Stimulated activated CD4-positive, alpha-beta T cell treated with anti-CD3 and anti-CD28 coated beads, TNF-alpha, amount 100 ng/mL, for 4 hours (primary cell): ENCODE measurements at regions not wholly inside any gene's neighbourhood (a gene's known extent, or its start where the extent isn't known, plus 50 kb on each side); places are given as distances from the start of the nearest gene placed in this dataset.

Experiments used
- DNase-seq, 3 experiments: peaks; one replicate each; pipeline ENCODE4 v3.0.0-alpha.2; 2020; ENCODE audit warnings: low read depth in 3 of 3

GRCh38 chr6:156519940-156520339 lies 257.2 kb upstream of the ARID1B start:
- no peak for DNase-seq

GRCh38 chr6:156517088-156517487 lies 260.1 kb upstream of the ARID1B start:
- no peak for DNase-seq

GRCh38 chr6:156515242-156515641 lies 261.9 kb upstream of the ARID1B start:
- no peak for DNase-seq

GRCh38 chr6:156513504-156513903 lies 263.7 kb upstream of the ARID1B start:
- no peak for DNase-seq

- no peak for DNase-seq
Observed at GRCh38 chr6:156511570-156511969, 265.6 kb upstream of the ARID1B start.

GRCh38 chr6:156511051-156511450 lies 266.1 kb upstream of the ARID1B start:
- DNase-seq: no peak

GRCh38 chr6:156510242-156510641 lies 266.9 kb upstream of the ARID1B start:
- DNase-seq: no peak

GRCh38 chr6:156509496-156509895 lies 267.7 kb upstream of the ARID1B start:
- DNase-seq: no peak

- no peak for DNase-seq
Observed at GRCh38 chr6:156508923-156509322, 268.3 kb upstream of the ARID1B start.

GRCh38 chr6:156508126-156508525 lies 269.1 kb upstream of the ARID1B start:
- DNase-seq: no peak

GRCh38 chr6:156507656-156508055 lies 269.5 kb upstream of the ARID1B start:
- no peak for DNase-seq

GRCh38 chr6:156507106-156507505 lies 270.1 kb upstream of the ARID1B start:
- DNase-seq: no peak

- DNase-seq: no peak
Observed at GRCh38 chr6:156502969-156503504, 274.1 kb upstream of the ARID1B start.

GRCh38 chr6:156497618-156498017 lies 279.6 kb upstream of the ARID1B start:
- no peak for DNase-seq

GRCh38 chr6:156487877-156488276 lies 289.3 kb upstream of the ARID1B start:
- no peak for DNase-seq

- no peak for DNase-seq
Observed at GRCh38 chr6:156485150-156485549, 292.0 kb upstream of the ARID1B start.

GRCh38 chr6:156474507-156475120 lies 302.6 kb upstream of the ARID1B start:
- no peak for DNase-seq

- no peak for DNase-seq
Observed at GRCh38 chr6:156471000-156471399, 306.2 kb upstream of the ARID1B start.

- DNase-seq: no peak
Observed at GRCh38 chr6:156464100-156464878, 312.9 kb upstream of the ARID1B start.

GRCh38 chr6:156461647-156462046 lies 315.5 kb upstream of the ARID1B start:
- DNase-seq: no peak

GRCh38 chr6:156457601-156458000 lies 319.6 kb upstream of the ARID1B start:
- DNase-seq: no peak

- no peak for DNase-seq
Observed at GRCh38 chr6:156455847-156456246, 321.3 kb upstream of the ARID1B start.

GRCh38 chr6:156454867-156455266 lies 322.3 kb upstream of the ARID1B start:
- no peak for DNase-seq
